ENCODE measurements at regions not wholly inside any gene's neighbourhood (a gene's known extent, or its start where the extent isn't known, plus 50 kb on each side); places are given as distances from the start of the nearest gene placed in this dataset.

- TF ChIP-seq CTCF (IDR thresholded peaks at IDR 0.05; ENCODE audit: low read length) (no peak), EZH2 (IDR thresholded peaks at IDR 0.05; ENCODE audit: borderline replicate concordance, low read length) (no peak)
Observed at GRCh38 chr5:171599957-171600612, 180.6 kb downstream of the FGF18 start.
